DND-41 (cell line): ENCODE measurements at regions not wholly inside any gene's neighbourhood (a gene's known extent, or its start where the extent isn't known, plus 50 kb on each side); places are given as distances from the start of the nearest gene placed in this dataset.

Source experiments
- EZH2 ChIP-seq: IDR thresholded peaks from 3 replicates; pipeline ENCODE4 v1.6.1; 2012; ENCODE audit warnings: borderline replicate concordance, low read depth, mild to moderate bottlenecking, moderate library complexity, low read length, inconsistent platforms; ENCODE audit not compliant: severe bottlenecking
- TF ChIP-seq, protein P1 (sequence below): IDR thresholded peaks from 2 replicates; pipeline ENCODE4 v1.5.1; 2012; ENCODE audit warnings: borderline replicate concordance, low read length, moderate library complexity, mild to moderate bottlenecking; ENCODE audit not compliant: poor library complexity, severe bottlenecking; ENCODE audit errors: extremely low read depth

DNA sequence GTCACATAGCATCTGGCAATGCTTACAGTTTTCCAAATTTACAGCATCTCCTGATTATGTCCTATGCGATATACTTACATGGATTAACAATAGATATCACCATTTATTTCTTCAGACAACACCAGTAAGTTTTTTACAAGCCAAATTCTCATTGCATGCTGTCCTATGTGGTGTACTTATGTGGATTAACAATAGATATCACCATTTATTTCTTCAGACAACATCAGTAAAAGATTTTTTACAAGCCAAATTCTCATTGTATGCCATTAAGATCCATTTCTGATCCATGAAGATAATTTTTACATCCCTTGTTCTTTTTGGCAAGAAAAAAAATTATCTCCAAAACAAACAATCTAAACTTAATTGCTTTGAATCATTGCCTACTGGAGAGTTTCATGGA, 340.9 kb downstream of the KCNN2 start:
- TF ChIP-seq, protein P1, sequence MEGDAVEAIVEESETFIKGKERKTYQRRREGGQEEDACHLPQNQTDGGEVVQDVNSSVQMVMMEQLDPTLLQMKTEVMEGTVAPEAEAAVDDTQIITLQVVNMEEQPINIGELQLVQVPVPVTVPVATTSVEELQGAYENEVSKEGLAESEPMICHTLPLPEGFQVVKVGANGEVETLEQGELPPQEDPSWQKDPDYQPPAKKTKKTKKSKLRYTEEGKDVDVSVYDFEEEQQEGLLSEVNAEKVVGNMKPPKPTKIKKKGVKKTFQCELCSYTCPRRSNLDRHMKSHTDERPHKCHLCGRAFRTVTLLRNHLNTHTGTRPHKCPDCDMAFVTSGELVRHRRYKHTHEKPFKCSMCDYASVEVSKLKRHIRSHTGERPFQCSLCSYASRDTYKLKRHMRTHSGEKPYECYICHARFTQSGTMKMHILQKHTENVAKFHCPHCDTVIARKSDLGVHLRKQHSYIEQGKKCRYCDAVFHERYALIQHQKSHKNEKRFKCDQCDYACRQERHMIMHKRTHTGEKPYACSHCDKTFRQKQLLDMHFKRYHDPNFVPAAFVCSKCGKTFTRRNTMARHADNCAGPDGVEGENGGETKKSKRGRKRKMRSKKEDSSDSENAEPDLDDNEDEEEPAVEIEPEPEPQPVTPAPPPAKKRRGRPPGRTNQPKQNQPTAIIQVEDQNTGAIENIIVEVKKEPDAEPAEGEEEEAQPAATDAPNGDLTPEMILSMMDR: no peak
- TF ChIP-seq EZH2: no peak
